ENCODE measurements at regions not wholly inside any gene's neighbourhood (a gene's known extent, or its start where the extent isn't known, plus 50 kb on each side); places are given as distances from the start of the nearest gene placed in this dataset.
"Not testable (repeated sequence)": the region's sequence is repeated elsewhere in the genome, so short reads cannot be mapped to it uniquely, and the experiment has no call there.

DNA sequence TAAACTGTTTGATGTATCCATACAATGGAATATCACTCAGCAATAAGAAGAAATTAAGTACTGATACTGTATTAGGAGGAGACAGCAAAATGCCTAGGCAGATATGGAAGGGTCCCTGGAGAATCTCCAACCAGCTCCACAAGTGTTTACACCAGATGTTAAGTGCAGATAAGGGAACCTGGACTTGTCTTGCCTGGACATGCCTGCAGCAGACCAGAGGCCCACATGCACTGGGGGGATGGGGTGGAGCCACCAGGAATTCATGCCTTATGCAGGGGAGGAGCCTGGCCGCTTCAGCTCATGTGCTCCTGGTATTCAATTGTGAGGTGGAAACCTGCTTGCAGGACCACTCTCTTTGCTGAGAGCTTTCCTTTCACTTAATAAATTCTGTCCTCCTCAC, 287.6 kb downstream of the LIPI start:
- not testable (repeated sequence) for DNase-seq (ENCODE audit: low spot score)

DNA sequence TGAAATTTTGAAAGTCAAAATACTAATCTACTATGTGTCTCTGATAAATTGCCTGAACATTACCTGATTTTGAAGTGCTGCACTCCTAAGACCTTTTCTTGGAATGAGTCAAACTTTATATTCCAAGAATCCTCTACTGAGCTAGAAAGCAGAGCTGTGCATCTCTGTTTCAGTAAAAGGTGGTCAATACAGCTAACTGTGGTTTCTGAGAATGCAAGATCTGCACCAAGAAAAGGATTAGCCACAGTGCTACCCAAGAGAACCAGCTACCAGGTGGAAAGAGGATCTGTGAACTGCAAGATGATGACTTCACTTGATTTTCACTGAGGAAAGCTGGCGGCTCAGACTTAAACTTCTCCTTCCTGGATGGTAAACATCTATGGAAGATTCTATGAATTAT, 289.3 kb downstream of the LIPI start:
- DNase-seq (ENCODE audit: low spot score), result not testable (repeated sequence)

DNA sequence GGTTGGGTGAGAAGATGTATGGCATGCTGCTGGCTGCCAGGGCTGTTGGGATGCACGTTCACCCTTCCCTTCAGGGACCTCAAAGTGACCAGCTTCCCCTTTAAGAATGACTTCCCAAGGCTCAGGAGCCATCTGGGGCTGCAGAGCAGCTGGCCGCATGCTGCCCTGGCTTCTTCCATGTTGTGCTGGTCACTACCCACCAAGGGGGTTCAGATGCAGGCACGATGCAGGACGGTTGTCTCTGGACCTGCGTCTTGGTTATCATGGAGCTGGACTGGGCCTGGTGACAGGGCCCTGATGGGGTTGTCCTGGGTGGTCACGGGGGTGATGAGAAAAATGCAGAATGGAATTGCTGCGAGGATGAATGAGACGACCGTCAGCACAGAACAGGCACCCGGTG, 297.8 kb downstream of the POTED start:
- DNase-seq (ENCODE audit: low spot score), result not testable (repeated sequence)

DNA sequence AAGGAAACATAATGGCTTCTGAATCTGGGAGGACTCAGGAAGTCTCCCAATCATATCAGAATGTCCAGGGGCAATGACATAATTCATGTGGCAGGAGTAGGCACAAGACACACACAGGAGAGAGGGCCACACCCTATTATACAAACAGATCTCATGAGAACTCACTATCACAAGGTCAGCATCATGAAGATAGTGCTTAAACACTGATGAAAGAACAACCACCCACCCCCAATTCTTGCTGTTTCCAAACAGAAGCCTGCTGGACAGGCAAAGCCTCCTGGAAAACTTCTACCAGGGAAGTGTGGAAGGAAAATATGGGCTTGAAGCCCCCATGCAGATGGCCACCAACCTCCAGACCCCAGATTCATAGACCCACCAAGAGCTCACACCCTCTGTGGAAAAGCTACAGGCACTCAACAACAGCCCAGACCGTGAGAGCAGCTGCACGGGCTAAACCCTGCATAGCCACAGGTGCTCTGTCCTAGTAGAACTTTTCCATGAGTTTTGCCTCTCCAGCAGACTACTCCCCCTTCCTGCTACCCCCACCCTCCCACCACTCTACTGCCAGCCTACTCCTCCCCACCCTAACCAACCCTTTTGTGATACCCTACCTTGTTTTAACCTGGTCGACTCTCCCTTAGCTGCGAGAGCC, 287.1 kb downstream of the POTED start:
- DNase-seq (ENCODE audit: low spot score), result not testable (repeated sequence)

DNA sequence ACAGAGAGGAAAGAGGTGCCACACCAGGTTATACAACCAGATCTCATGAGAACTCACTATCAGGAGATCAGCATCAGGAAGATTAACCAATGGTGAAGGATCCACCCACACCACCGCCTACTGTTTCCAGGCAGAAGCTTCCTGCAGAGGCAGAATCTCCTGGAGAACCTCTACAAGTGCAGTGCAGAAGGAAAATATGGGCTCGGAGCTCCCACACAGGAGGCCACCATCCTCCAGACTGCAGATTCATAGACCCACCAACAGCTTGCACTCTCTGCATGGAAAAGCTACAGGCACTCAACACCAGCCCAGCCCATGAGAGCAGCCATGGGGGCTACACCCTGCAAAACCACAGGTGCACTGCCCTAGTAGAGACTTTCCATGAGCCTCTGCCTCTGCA, 284.0 kb downstream of the POTED start:
- not testable (repeated sequence) for DNase-seq (ENCODE audit: low spot score)

DNA sequence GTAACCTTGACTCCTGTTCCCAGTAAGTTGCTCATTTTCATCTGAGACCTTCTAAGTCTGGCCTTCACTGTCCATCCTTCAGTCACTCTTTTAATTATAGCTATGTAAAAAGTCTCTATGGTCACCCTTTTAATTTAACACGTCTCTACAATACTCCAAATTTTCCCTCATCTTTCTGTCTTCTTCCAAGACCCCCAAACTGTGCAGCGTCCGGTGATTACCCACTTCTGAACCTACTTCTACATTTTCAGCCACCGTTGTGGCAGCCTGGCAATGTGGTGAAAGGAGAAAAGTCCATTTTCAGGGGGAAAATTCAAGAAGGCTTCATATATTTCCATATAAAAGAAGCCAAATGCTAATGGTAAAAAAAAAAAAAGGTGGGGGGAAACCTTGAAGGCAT, 283.4 kb downstream of the POTED start:
- not testable (repeated sequence) for DNase-seq (ENCODE audit: low spot score)

DNA sequence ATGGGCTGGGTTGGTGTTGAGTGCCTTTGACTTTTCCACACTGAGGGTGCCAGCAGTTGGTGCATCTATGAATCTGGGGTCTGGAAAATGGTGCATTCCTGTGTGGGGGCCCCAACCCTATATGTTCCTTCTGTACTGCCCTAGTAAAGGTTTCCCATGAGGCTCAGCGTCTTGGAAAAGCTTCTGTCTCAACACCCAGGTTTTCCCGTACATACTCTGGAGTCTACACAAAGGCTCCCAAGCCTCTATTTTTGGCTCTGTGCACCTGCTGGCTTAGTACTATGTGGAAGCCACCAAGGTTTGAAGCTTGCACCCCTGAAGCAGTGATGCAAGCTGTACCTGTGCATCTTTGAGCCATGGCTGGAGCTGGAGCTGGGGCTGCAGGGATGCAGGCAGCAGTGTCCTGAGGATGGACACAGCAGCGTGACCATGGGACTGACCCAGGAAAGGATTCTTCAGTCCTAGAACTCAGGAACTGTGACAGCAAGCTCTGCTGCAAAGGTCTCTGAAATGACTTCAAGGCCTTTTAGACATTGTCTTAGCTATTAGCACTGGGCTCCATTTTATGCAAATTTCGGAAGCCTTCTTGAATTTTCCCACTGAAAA, 282.7 kb downstream of the POTED start:
- DNase-seq (ENCODE audit: low spot score), result not testable (repeated sequence)

DNA sequence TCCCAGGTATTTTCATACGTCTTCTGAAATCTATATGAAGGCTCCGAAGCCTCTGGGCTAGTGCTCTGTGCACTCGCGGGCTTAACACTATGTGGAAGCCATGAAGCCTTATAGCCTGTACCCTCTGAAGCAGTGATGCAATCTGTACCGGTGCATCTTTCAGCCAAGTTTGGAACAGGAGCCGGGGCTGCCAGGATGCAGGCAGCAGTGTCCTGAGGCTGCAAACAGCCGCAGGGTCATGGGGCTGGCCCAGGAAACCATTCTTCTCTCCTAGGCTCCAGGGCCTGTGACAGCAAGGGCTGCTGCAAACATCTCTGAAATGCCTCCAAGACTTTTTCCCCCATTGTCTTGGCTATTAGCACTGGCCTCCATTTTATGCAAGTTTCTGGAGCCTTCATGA, 279.6 kb downstream of the POTED start:
- not testable (repeated sequence) for DNase-seq (ENCODE audit: low spot score)

DNA sequence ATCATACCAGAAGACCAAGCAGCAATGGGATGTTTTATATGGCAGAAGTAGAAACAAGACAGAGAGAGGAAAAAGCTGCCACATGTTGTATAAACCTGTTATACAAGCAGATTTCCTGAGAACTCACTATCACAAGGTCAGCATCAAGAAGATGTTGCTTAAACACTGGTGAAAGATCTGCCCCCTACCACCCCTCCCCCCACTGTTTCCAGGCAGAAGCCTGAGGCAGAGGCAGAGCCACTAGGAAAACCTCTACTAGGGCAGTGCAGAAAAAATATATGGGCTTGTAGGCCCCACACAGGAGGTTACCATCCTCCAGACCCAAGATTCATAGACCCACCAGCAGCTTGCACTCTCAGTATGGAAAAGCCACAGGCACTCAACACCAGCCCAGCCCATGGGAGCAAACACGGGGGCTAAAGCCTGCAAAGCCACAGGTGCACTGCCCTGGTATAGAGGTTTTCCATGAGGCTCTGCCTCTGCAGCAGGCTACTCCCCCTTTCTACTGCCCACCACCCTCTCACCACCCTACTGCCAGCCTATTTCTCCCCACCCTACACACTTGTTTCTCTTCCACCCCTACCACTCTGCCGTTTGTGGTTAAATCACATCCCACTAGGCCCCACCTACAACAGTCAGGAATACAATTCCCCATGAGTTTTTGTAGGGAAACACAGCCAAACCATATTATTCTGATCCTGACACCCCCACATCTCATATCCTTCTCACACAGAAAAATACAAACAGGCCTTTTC, 274.2 kb downstream of the POTED start:
- not testable (repeated sequence) for DNase-seq (ENCODE audit: low spot score)

DNA sequence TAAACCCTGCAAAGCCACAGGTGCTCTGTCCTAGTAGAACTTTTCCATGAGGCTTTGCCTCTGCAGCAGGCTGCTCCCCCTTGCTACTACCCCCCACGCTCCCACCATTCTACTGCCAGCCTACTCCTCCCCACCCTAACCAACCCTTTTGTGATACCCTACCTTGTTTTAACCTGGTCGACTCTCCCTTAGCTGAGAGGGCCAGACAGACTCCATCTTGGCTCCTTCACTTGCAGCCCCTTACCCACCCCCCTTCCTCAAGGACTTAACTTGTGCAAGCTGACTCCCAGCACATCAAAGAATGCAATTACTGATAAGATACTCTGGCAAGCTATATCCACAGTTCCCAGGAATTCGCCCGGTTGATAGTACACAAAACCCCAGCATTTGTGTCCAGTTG, 267.9 kb downstream of the POTED start:
- not testable (repeated sequence) for DNase-seq (ENCODE audit: low spot score)

DNA sequence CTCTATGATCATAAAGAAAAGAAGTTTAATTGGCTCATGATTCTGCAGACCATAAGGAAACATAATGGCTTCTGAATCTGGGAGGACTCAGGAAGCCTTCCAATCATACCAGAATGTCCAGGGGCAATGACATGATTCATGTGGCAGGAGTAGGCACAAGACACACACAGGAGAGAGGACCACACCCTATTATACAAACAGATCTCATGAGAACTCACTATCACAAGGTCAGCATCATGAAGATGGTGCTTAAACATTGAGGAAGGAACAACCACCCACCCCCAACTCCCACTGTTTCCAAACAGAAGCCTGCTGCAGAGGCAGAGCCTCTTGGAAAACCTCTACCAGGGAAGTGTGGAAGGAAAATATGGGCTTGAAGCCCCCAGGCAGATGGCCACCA, 267.4 kb downstream of the POTED start:
- DNase-seq (ENCODE audit: low spot score), result not testable (repeated sequence)

DNA sequence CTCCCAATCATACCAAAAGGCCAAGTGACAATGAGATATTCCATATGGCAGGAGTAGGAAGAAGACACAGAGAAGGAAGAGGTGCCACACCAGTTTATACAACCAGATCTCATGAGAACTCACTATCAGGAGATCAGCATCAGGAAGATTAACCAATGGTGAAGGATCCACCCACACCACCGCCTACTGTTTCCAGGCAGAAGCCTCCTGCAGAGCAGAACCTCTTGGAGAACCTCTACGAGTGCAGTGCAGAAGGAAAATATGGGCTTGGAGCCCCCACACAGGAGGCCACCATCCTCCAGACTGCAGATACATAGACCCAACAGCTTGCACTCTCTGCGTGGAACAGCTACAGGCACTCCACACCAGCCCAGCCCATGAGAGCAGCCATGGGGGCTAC, 264.4 kb downstream of the POTED start:
- DNase-seq (ENCODE audit: low spot score), result not testable (repeated sequence)

DNA sequence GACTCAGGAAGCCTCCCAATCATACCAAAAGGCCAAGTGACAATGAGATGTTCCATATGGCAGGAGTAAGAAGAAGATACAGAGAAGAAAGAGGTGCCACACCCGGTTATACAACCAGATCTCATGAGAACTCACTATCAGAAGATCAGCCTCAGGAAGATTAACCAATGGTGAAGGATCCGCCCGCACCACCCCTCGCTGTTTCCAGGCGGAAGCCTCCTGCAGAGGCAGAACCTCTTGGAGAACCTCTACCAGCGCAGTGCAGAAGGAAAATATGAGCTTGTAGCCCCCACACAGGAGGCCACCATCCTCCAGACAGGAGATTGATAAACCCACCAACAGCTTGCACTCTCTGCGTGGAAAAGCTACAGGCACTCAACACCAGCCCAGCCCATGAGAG, 245.1 kb downstream of the POTED start:
- no peak for DNase-seq (ENCODE audit: low spot score)

DNA sequence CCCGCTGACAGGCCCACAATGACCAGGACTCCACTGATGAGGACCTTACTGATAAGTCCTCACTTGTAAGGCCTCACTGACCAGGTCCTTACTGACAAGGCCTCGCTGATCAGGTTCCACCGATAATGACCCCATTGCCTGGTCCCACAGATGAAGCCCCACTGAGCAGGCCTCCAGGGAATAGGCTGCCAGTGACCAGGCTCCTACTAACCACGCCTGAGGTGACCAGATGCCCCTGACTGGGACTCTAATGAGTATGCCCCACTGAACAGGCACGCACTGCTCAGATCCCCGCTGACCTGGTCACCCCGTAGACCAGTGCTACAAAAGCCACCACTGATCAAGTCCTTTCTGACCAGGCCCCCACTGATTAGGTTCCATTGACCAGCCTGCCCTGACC, 241.2 kb downstream of the POTED start:
- DNase-seq (ENCODE audit: low spot score), result not testable (repeated sequence)

DNA sequence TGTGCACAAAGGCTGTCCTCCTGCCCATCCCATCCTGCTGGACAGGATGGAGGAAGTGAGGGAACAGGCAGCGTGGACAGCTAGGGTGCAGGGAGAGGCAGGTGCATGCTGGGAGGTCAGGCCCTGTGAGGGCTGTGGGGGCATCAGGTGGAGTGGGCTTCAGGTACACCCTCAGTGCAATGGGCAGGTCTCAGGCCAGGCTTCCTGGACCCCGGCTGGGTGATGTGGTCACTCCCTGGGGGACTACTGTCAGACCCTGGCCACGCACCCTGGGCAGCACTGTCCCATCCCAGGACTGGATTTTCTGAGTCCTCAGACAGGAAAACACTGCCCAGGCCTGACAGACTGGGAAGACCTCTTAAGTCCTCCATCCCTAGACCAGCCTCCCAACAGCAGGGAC, 239.9 kb downstream of the POTED start:
- DNase-seq (ENCODE audit: low spot score), result not testable (repeated sequence)

DNA sequence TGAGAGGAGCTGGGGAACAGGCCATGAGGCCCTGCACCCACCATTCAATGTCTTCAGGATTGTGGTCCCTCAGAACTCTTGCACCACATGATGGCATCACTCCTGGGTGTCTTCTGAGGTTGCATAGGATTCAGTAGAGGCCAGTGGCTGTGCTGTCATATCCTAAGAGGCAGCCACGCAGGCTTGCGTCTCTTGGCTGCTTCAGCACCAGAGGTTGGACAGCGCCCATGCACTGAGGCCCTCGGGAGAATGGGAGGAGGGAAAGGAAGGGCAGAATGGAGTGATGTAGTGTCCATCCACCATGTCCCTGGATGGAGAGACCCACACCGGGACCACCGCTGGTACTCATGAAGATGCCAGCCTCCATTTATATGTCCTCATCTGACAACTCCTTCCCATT, 237.1 kb downstream of the POTED start:
- DNase-seq (ENCODE audit: low spot score), result not testable (repeated sequence)

DNA sequence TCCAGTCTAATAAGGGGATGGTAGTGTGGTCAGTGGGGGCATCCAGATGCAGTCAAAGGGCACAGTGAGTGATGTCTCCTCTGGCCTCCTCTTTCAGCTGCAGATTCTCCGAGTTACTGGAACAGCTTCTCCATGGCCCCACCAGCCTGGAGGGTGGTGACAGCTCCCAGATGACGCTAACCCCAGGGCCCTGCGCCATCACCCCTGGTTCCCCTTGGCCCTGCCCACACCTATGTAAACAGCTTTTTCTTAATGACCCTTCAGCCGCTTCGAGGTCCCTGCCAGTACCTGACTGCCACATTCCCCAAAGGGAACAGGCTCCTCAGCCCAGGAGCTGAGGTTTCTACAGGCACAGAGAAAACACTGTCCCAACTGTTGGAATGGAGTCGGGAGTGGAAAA, 235.0 kb downstream of the POTED start:
- not testable (repeated sequence) for DNase-seq (ENCODE audit: low spot score)

DNA sequence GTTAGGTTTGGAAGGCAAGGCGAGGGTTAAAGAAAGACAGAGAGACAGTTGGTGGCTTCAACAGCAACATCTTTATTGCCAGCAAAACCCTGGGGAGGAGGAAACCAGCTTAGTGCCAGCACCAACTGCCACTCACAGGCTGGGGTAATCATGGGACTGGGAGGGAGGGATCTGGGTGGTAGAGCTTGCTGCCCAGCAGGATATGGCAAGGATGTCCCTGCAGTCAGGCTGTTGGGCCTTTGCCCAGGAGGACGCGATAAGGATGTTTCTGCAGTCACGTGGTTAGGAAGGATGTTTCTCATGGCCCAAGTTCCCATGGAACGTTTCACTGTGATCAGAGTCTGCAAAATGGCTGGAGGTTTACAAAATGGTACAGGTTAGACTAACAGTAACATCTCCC, 233.5 kb downstream of the POTED start:
- DNase-seq (ENCODE audit: low spot score), result not testable (repeated sequence)

DNA sequence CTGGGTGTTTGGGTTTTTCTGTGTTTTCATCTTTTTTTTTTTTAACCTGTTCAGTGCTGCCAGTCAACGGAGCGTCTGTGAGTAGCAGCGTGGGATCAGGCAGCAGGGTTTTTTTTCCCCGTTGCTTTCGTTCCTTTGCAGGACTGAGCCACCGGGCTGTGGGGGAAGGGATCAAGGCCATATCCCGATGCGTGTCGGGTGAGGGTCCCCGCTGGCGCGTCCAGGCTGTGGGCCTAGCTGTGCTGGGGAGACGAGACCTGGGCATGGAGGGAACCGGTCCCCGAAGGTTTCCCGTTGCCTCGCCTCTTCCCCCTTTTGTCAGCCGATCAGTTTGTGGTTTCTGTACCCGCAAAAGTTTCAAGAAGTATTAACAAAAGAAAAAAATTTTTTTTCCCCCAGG, 218.1 kb downstream of the POTED start:
- DNase-seq (ENCODE audit: low spot score), result not testable (repeated sequence)

DNA sequence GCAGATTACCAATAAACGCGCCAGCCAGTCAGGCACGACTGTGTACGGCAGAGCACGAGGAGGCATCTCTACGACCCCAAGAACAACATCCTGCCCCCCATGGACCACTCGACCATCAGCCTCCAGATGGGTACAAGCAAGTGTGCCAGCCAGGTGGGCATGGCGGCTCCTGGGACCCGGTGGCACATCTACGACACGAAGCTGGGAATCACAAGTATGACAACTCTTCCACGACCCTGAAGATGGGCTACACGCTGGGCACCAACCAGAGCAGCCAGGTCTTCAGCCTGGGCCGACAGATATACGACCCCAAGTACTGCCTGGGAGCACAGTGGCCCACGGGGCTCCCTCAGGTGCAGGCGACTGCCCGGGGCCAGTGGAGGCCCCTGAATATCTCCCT, 217.6 kb downstream of the POTED start:
- no peak for DNase-seq (ENCODE audit: low spot score)

DNA sequence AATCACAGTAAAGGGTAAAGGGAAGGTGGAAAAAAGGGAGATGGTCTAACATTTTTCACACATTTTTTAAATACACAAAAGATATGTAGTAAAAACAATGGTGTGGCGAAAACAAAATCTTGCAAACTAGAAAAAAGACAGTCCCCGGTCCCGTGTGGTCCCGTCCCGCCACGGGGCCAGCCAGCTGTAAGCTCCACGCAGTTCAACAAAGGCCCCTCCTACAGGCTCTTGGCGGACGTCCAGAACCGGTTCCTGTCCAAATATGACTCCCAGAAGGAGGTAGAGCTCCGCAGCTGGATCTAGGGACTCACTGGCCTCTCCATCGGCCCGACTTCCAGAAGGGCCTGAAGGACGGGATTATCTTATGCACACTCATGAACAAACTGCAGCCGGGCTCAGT, 216.9 kb downstream of the POTED start:
- not testable (repeated sequence) for DNase-seq (ENCODE audit: low spot score)

DNA sequence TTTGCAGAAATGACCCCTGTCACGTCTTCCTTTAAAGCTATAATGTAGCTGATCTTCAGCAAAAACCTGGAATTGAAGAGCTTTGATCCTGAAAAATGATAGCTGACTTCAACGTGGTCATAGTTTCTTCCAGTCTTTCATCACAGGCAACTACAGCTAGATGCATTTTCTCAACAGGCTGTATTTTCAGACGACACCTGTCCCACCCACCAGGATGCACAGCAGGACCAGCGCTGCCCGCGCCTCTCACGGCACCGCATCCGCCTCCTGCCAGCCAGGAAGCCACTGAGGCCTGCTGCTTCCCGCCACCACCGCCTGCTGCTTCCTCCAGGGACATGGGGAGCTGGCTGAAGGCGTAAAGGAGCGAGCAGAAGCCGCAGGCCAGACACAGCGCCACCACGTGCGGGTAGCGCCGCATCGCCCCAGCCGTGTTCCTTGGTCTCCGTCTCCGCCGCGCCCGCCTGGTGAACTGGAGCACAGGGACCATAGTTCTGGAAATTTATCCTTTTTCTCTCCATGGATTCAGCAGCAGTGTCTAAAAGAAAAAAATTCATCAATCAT, 215.7 kb downstream of the POTED start:
- not testable (repeated sequence) for DNase-seq (ENCODE audit: low spot score)

DNA sequence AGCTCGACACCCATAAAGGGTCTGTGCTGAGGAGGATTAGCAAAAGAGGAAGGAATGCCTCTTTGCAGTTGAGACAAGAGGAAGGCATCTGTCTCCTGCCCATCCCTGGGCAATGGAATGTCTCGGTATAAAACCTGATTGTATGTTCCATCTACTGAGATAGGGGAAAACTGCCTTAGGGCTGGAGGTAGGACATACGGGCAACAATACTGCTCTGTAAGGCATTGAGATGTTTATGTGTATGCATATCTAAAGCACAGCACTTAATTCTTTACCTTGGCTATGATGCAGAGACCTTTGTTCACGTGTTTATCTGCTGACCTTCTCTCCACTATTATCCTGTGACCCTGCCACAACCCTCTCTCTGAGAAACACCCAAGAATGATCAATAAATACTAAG, 210.7 kb downstream of the POTED start:
- DNase-seq (ENCODE audit: low spot score), result not testable (repeated sequence)

Data from kidney capillary endothelial cell (primary cell).